GM21619 (cell line): ENCODE measurements at regions not wholly inside any gene's neighbourhood (a gene's known extent, or its start where the extent isn't known, plus 50 kb on each side); places are given as distances from the start of the nearest gene placed in this dataset.
"Not testable (repeated sequence)": the region's sequence is repeated elsewhere in the genome, so short reads cannot be mapped to it uniquely, and the experiment has no call there.

Experiments used
- ATAC-seq: cut with Tn5 transposase; IDR thresholded peaks from one replicate; pipeline ENCODE4 v1.9.1; 2021; ENCODE audit not compliant: unreplicated experiment

DNA sequence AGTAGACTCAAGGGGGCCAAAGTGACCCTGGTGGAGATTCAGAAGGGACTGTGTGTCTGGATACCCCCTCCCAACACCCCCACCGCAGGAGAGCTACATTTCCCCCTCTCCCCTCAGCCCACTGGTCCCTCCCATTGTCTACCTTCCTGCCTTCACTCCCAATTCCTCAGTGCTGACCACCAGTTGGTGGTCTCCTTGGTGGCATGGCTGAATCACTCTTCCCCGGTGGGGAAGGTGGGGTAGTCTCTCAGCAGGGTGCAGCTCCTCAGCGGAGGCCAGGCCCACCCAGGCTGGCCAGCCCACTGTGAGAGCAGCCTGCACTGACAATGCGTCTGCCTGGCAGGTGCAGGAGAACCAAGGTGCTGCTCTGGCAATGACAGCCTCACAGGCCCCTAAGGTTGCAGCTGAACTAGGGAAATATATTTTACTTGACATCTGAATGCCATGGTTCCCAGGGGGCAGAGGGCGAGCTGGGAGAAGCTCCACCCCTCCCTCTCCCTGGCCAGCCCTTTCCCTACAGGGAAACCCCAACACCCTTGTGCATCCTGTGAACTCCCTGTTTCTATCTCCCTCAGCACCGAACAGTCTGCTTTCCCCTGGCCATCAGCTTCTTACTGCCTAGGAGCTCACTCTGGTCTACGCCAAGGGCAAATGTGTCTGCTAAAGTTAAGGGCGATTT is 62.6 kb upstream of the PAX8 start:
- no peak for ATAC-seq

DNA sequence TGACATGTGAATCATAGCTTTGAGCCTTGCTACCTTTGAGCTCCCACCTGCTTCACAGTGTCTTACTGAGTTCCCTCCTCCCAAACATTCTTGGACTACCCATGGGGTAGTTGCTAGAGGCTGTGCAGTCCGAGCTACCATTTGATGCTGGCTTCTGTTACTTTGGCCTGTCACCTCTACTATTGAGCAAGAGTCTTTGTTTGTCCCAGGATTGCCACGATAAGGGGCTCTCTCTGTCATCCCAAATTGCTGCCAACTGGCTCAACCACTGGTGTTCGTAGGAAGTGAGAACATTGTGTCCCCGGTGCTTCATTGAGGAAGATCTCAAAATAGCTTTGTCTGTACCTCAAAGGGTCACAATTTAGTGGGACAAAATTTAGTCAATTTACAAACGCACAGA is 59.1 kb upstream of the PAX8 start:
- ATAC-seq = no peak

DNA sequence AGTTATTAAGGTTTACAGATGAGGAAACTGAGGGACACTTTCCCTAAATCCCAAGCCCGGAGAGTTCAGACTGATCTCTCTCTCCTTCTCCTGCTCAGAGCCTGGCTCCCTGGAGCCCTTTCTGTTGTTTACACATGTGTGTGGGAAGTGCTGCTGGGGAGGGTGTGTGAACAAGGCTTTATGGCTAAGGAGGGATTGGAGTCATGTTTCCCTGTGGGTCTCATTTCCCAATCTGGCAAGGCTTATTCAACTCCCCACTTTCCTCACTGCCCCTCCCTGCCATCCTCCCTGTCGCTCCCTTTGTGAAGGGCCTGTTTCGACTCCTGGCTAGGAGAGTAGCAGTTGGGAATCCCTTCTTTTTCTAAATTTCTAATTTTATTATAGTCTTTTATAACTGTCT is 57.3 kb upstream of the PAX8 start:
- not testable (repeated sequence) for ATAC-seq

DNA sequence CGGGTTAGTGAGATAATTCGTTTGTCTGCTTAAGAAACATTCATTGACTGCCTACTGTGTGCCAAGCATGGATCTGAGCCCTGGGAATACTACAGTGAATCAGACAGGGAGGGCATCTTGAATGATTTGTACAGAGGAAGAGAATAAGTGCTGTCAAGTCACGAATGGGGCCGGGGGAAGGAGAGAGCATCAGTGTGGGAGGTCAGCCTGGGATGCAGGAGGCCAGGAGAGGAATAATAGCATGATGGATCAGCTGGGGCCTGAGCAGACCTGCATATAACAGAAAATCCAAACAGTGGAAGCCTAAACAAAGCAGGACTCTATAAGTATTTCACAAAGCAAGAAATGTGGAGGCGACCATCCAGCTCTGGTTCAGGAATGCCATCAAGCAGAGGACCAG is 55.4 kb upstream of the PAX8 start:
- no peak for ATAC-seq

DNA sequence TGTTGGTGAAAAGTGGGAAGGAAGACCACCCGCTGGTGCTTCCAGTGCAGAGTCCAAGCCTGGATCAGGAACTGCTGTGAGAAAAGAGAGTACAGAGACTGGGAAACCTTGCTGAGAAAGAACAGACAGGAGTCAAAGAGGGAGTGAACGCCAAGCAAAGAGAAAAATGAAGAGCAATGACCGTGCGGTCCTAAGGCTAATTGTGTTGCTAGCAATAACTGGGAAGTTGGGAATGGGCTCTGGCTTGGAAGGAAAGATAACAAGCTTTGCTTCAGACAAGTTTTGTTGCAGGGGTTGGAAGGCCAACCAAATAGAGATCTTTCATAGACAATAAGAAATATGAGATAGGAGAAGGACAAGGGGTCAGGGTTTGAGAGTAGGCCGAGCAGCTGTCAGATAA is 55.0 kb upstream of the PAX8 start:
- not testable (repeated sequence) for ATAC-seq

DNA sequence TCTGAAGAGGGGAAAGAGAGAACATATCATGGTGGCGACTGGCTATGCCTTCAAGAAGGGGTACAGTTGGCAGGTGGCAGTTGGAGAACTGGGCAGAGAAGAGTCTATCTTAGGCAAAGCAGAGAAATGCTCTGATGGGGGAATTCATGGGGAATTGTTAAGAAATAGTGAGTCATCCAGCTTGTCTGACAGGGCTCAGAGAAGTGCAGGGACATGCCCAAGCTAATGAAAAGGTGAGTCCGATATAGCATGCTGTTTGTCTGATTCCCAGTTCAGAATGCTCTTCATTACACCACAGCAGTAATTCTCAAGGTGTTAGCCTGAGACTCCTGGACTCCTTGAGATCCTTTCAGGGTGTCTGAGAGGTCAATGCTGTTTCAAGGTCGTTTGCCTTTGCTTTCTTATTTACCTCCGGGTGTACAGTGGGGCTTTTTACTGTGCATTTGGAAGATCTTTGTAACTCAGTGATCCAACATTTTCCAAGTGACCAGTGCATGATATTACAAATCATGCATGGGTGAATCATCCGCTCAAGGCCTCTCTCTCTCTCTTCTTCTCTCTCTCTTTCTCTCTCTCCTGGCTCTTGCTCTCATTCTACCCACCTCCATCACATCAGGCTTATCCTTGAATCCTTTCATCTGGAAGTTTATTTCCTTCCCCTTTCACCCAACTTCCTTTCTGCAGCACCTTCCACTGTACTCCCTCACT is 51.5 kb upstream of the PAX8 start:
- not testable (repeated sequence) for ATAC-seq

DNA sequence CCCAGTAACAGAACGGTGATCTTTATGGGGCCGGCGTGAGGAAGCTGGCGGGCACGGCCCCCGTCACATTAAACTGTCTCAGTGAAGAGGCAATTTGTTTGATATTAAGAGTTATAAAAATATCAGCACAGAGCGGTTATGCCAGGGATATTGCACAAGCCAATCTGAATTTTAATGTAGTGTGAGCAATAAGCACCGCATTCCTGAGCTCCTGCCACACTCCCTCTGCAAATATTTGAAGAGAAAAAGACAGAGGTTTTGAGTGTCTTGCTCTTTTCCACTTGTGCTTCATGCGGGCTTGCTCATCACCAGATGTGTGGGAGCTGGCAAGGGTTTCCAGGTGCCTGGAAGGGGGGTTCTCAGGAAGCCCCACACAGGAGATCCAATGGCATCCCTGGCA is 50.3 kb upstream of the PAX8 start:
- not testable (repeated sequence) for ATAC-seq

DNA sequence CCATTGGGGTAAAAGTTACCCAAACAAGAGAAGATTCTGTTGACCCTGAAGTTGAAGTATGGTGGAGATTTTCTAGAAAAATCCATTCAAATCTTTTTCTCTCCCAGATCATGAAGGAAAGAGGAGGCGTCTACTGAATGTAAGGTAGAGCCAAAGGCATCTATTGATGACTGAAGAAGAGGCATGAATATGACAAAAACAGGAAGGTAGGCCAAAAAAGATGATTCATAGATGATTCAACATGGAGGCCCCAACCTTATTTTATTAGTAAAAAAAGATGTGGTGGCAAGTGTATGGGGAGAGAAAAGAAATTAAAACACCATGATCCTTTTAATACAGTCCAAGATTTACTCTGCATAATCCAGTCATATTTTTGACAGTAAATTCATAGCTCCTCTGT is 49.9 kb upstream of the PAX8 start:
- not testable (repeated sequence) for ATAC-seq
